K562 (cell line): ENCODE measurements at regions not wholly inside any gene's neighbourhood (a gene's known extent, or its start where the extent isn't known, plus 50 kb on each side); places are given as distances from the start of the nearest gene placed in this dataset.

Source experiments
- ASH1L ChIP-seq: fragments of 450-650 bp; IDR thresholded peaks from 2 replicates; pipeline ENCODE4 v1.6.1; 2018; ENCODE audit warnings: borderline replicate concordance, mild to moderate bottlenecking, low read depth; ENCODE audit not compliant: partially characterized antibody
- CTCF ChIP-seq, 3 experiments: IDR thresholded peaks in 2 of 3; conservative IDR thresholded peaks in 1 of 3; 2 replicates each; pipeline ENCODE4 v1.5.1; 2011 to 2012; ENCODE audit warnings: low read length in 3 of 3, mild to moderate bottlenecking in 3 of 3, control low read depth in 2 of 3, improper control_type of control experiment in 1 of 3, inconsistent platforms in 1 of 3, low read depth in 1 of 3, mixed read lengths in 1 of 3, moderate library complexity in 1 of 3; ENCODE audit not compliant: insufficient read depth in 2 of 3
- MAX ChIP-seq: sonication (generic); formaldehyde crosslinking; IDR thresholded peaks from 2 replicates; pipeline ENCODE4 v1.9.0; 2022; ENCODE audit warnings: mild to moderate bottlenecking, missing genetic modification reagents
- MEF2D ChIP-seq: conservative IDR thresholded peaks from 2 replicates; pipeline ENCODE4 v1.6.1; 2016; ENCODE audit warnings: low read depth, missing genetic modification characterization, missing compliant biosample characterization
- PREB ChIP-seq: sonication (generic); formaldehyde crosslinking; IDR thresholded peaks from 2 replicates; pipeline ENCODE4 v1.8.1; 2023; ENCODE audit warnings: mild to moderate bottlenecking, missing genetic modification reagents
- ZBTB8A ChIP-seq: fragments of 450-650 bp; IDR thresholded peaks from 2 replicates; pipeline ENCODE4 v1.6.1; 2018; ENCODE audit warnings: mild to moderate bottlenecking, moderate library complexity; ENCODE audit not compliant: partially characterized antibody
- ZNF133 ChIP-seq: fragments of 250-450 bp; sonication (Bioruptor Pico); IDR thresholded peaks from 2 replicates; pipeline ENCODE4 v1.4.0; 2020; ENCODE audit warnings: mild to moderate bottlenecking

- TF ChIP-seq ASH1L (no peak), MEF2D (no peak), CTCF (IDR thresholded peaks at IDR 0.05 in 2 of 3, conservative IDR thresholded peaks at IDR 0.05 in 1 of 3; ENCODE audit: insufficient read depth in 2 of 3, low read depth in 1 of 3, low read length in 3 of 3) (no peak), PREB (no peak), ZBTB8A (no peak), ZNF133 (CRISPR knock-in tag) (no peak), MAX (CRISPR knock-in tag) (no peak)
Measured at GRCh38 chr3:197423376-197423775, 125.0 kb upstream of the DLG1 start.
